GM10248 (cell line): ENCODE measurements at regions not wholly inside any gene's neighbourhood (a gene's known extent, or its start where the extent isn't known, plus 50 kb on each side); places are given as distances from the start of the nearest gene placed in this dataset.
"Not testable (repeated sequence)": the region's sequence is repeated elsewhere in the genome, so short reads cannot be mapped to it uniquely, and the experiment has no call there.

ENCODE experiments used
- CTCF ChIA-PET: fragments of 300-600 bp; sonication (Branson Sonifier 250); formaldehyde crosslinking; extraction: SDS; loops from one replicate; lab custom pipeline; 2021; ENCODE audit warnings: antibody characterized with exemption; lab: Yijun Ruan, JAX
- POLR2A ChIA-PET: fragments of 350-650 bp; sonication (Branson Sonifier 250); formaldehyde crosslinking; extraction: SDS; loops from one replicate; lab custom pipeline; 2020; ENCODE audit warnings: antibody characterized with exemption; lab: Yijun Ruan, JAX
- DNase-seq: peaks from one replicate; pipeline ENCODE4 v3.0.0; 2012; ENCODE audit errors: extremely low spot score
- CTCF ChIP-seq: IDR thresholded peaks from 2 replicates; pipeline ENCODE4 v1.5.1; 2012; ENCODE audit warnings: mild to moderate bottlenecking, low read depth; ENCODE audit errors: extremely low read depth, missing control alignments, control extremely low read depth

DNA sequence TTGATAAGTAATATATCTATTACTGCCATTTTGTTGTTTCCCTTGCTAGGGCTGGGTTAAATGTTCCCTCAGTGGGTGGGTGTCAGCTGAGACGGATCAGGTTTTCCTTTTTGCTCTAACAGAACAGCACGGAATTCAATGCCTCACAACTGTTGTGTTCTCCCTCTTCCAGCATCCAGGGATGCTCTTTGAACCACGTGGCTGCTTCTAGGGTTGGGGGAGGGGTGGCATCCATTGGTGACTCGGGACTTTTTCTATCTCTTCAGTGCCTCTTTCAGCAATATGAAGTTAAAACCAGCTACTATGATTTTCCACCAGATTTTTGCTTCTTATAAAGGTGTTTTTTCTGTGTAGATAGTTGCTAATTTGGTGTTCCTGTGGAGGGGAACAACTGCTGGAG is 884.9 kb upstream of the FOXG1 start:
- CTCF ChIA-PET, result no interaction called here
- no peak for DNase-seq
- TF ChIP-seq CTCF, result no peak
- POLR2A ChIA-PET, result no interaction called here

GRCh38 chr14:27886256-27886655 is 880.3 kb upstream of the FOXG1 start:
- DNase-seq, result no peak
- ChIA-PET CTCF (interaction anchor here (1.7 kb wide), 1 partner anchor 9 kb away, joined by 5 read pairs; no protein-coding TSS in a partner anchor), POLR2A (no interaction called here)
- TF ChIP-seq CTCF, result no peak

DNA sequence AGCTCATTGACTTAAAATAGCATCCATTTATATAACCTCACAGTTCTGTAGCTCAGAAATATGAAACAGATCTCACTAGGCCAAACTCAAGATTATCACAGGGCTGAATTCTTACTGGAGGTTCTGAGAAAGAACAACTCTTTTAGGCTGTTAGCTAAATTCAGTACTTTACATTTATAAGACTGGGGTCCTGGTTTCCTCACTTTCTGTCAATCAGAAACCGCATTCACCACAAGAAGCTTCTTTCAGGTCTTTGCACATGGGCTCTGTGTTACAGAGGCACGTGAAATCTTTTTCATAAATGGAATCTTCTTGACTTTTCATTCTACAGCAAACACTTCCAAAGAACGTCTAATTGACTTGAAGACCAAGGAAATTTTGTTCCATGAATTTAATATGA is 876.3 kb upstream of the FOXG1 start:
- ChIA-PET CTCF (no interaction called here), POLR2A (no interaction called here)
- DNase-seq, result no peak
- TF ChIP-seq CTCF, result no peak

DNA sequence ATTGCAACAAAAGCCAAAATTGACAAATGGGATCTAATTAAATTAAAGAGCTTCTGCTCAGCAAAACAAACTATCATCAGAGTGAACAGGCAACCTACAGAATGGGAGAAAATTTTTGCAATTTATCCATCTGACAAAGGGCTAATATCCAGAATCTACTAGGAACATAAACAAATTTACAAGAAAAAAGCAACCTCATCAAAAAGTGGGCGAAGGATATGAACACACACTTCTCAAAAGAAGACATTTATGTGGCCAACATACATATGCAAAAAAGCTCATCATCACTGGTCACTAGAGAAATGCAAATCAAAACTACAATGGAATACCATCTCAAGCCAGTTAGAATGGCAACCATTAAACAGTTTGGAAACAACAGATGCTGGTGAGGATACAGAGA is 858.1 kb upstream of the FOXG1 start:
- DNase-seq, POLR2A ChIA-PET, CTCF ChIA-PET: not testable (repeated sequence)

GRCh38 chr14:27916326-27916725 is 850.3 kb upstream of the FOXG1 start:
- POLR2A ChIA-PET, result no interaction called here
- no peak for DNase-seq
- TF ChIP-seq CTCF, result no peak
- CTCF ChIA-PET, result no interaction called here

DNA sequence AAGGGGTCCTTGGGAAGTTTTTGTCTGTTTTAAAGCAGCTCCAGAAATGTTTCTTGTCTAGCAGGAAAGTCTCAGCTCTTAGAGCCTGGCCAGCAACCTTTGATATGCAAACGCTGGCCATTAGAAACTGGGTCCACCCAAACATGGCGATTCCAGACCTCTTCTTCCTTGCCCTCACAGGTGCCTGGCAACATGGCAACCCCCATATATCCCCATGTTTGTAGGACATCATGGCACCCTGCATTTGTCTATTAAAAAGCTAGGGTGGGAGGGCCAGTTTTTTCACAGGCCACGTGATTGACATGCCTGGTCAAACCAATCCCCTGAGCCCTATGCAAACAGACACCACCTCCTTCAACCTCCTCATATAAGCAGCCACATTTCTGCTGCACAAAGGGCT is 848.7 kb upstream of the FOXG1 start:
- DNase-seq, result no peak
- CTCF ChIA-PET, result no interaction called here
- POLR2A ChIA-PET, result no interaction called here

GRCh38 chr14:27927519-27927918 is 839.1 kb upstream of the FOXG1 start:
- TF ChIP-seq CTCF, result no peak
- no peak for DNase-seq
- POLR2A ChIA-PET, result no interaction called here
- CTCF ChIA-PET, result no interaction called here

More for the DNA sequence above, 848.7 kb upstream of the FOXG1 start:
- no peak for TF ChIP-seq CTCF
